GM23248 (cell line): ENCODE measurements at regions not wholly inside any gene's neighbourhood (a gene's known extent, or its start where the extent isn't known, plus 50 kb on each side); places are given as distances from the start of the nearest gene placed in this dataset.

Experiments used
- EZH2 ChIP-seq: fragments of 200-600 bp; sonication (generic); IDR thresholded peaks from 2 replicates; pipeline ENCODE4 v1.6.1; 2018; ENCODE audit warnings: antibody characterized with exemption, mild to moderate bottlenecking; ENCODE audit not compliant: insufficient read depth, poor library complexity, severe bottlenecking
- EZH2phosphoT487 ChIP-seq: fragments of 200-600 bp; sonication (generic); IDR thresholded peaks from 2 replicates; pipeline ENCODE4 v1.6.1; 2018; ENCODE audit warnings: antibody characterized with exemption, moderate library complexity, mild to moderate bottlenecking, low read depth; ENCODE audit not compliant: insufficient read depth

DNA sequence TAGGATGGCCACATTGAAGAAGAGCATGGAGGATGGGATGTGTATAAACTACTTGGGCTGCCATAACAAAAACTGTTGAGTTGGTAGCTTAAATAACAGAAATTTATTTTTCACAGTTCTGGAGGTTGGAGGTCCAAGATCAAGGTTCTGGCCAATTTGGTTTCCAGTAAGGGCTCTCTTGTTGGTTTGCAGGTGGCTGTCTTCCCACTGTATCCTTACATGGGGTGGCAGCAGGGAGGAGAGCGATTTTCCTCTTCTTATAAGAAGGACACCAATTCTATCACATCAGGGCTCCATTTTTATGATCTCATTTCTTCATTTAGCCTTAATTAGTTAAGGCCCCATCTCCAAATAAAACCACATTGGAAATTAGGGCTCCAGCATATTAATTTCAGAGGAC lies 465.7 kb downstream of the GADD45G start:
- no peak for TF ChIP-seq EZH2phosphoT487
- TF ChIP-seq EZH2, result no peak
